GM12878 (cell line): ENCODE measurements at regions not wholly inside any gene's neighbourhood (a gene's known extent, or its start where the extent isn't known, plus 50 kb on each side); places are given as distances from the start of the nearest gene placed in this dataset.

ENCODE experiments used
- CEBPB ChIP-seq, 2 experiments: fragments of 150-350 bp in 1 of 2; IDR thresholded peaks; 2 replicates each; pipeline ENCODE4 v1.6.1; 2012 to 2014; ENCODE audit warnings: low read depth in 2 of 2, low read length in 2 of 2, borderline replicate concordance in 1 of 2, inconsistent platforms in 1 of 2
- EP300 ChIP-seq, 2 experiments: fragments of 150-350 bp in 1 of 2; IDR thresholded peaks; 2 replicates each; pipeline ENCODE4 v1.6.1; 2011 to 2012; ENCODE audit warnings: low read depth in 2 of 2, low read length in 2 of 2, borderline replicate concordance in 1 of 2, improper control_type of control experiment in 1 of 2, inconsistent platforms in 1 of 2; ENCODE audit not compliant: control insufficient read depth in 1 of 2
- HDAC2 ChIP-seq: fragments of 200-600 bp; sonication (generic); IDR thresholded peaks from 2 replicates; pipeline ENCODE4 v1.6.1; 2017
- JUND ChIP-seq: IDR thresholded peaks from 2 replicates; pipeline ENCODE4 v1.6.1; 2012; ENCODE audit warnings: low read depth, mild to moderate bottlenecking, low read length, improper control_type of control experiment, moderate library complexity
- MTA3 ChIP-seq: IDR thresholded peaks from 2 replicates; pipeline ENCODE4 v1.6.1; 2012; ENCODE audit warnings: low read length, inconsistent platforms, borderline replicate concordance
- POLR2A ChIP-seq: IDR thresholded peaks from 2 replicates; pipeline ENCODE4 v1.6.1; 2011; ENCODE audit warnings: low read depth, mild to moderate bottlenecking, low read length
- POLR2AphosphoS5 ChIP-seq: IDR thresholded peaks from 2 replicates; pipeline ENCODE4 v1.6.1; 2011; ENCODE audit warnings: mild to moderate bottlenecking, low read length, inconsistent platforms
- SIN3A ChIP-seq: IDR thresholded peaks from 2 replicates; pipeline ENCODE4 v1.6.1; 2012; ENCODE audit warnings: low read depth, low read length, improper control_type of control experiment
- SMC3 ChIP-seq: IDR thresholded peaks from 2 replicates; pipeline ENCODE4 v1.6.1; 2011; ENCODE audit warnings: low read length, improper control_type of control experiment, borderline replicate concordance
- TCF12 ChIP-seq: IDR thresholded peaks from 2 replicates; pipeline ENCODE4 v1.6.1; 2011; ENCODE audit warnings: low read depth, mild to moderate bottlenecking, low read length
- TF ChIP-seq, protein P1 (sequence below), 3 experiments: IDR thresholded peaks in 2 of 3; conservative IDR thresholded peaks in 1 of 3; 2 replicates each; pipeline ENCODE4 v1.5.1; 2011; ENCODE audit warnings: low read depth in 3 of 3, low read length in 3 of 3, mild to moderate bottlenecking in 3 of 3, control low read depth in 2 of 3, moderate library complexity in 2 of 3, inconsistent platforms in 1 of 3, mixed read lengths in 1 of 3; ENCODE audit not compliant: control insufficient read depth in 2 of 3, insufficient read depth in 1 of 3; ENCODE audit errors: extremely low read depth in 1 of 3
- TF ChIP-seq, protein P2 (sequence below): IDR thresholded peaks from 2 replicates; pipeline ENCODE4 v1.6.1; 2011; ENCODE audit warnings: borderline replicate concordance, low read depth, mild to moderate bottlenecking, moderate library complexity, low read length; ENCODE audit not compliant: insufficient read depth, poor library complexity, severe bottlenecking
- TF ChIP-seq, protein P3 (sequence below): IDR thresholded peaks from 2 replicates; pipeline ENCODE4 v1.6.1; 2011; ENCODE audit warnings: low read depth, low read length, improper control_type of control experiment, borderline replicate concordance

DNA sequence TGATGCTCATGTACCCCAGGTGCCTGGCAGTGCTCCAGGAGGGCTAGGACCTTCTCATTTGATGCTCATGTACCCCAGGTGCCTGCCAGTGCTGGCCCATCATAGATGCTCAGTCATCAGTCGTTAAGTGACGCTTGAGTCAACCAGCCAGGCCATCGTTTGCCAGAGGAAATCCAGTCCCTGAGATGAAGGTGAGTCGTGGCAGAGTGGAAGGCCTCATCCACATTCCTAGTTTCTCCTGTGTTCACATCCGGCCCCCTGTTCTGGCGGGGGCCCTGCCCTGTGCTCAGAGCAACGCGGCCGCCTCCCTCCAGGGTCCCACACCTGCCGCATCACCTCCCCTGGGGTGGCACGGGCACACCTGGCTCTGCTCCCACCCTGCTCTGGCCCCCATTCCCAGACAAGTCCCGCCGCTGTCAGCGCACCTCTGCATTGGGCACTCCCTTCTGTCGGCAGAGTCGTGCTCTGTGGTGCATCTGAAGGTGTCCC, 279.9 kb downstream of the BRD1 start:
- TF ChIP-seq POLR2A, result no peak
- no peak for TF ChIP-seq HDAC2
- TF ChIP-seq, protein P1, sequence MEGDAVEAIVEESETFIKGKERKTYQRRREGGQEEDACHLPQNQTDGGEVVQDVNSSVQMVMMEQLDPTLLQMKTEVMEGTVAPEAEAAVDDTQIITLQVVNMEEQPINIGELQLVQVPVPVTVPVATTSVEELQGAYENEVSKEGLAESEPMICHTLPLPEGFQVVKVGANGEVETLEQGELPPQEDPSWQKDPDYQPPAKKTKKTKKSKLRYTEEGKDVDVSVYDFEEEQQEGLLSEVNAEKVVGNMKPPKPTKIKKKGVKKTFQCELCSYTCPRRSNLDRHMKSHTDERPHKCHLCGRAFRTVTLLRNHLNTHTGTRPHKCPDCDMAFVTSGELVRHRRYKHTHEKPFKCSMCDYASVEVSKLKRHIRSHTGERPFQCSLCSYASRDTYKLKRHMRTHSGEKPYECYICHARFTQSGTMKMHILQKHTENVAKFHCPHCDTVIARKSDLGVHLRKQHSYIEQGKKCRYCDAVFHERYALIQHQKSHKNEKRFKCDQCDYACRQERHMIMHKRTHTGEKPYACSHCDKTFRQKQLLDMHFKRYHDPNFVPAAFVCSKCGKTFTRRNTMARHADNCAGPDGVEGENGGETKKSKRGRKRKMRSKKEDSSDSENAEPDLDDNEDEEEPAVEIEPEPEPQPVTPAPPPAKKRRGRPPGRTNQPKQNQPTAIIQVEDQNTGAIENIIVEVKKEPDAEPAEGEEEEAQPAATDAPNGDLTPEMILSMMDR (IDR thresholded peaks at IDR 0.05 in 2 of 3, conservative IDR thresholded peaks at IDR 0.05 in 1 of 3; ENCODE audit: control insufficient read depth in 2 of 3, extremely low read depth in 1 of 3, insufficient read depth in 1 of 3, low read depth in 3 of 3, low read length in 3 of 3), result no peak
- TF ChIP-seq, protein P2, sequence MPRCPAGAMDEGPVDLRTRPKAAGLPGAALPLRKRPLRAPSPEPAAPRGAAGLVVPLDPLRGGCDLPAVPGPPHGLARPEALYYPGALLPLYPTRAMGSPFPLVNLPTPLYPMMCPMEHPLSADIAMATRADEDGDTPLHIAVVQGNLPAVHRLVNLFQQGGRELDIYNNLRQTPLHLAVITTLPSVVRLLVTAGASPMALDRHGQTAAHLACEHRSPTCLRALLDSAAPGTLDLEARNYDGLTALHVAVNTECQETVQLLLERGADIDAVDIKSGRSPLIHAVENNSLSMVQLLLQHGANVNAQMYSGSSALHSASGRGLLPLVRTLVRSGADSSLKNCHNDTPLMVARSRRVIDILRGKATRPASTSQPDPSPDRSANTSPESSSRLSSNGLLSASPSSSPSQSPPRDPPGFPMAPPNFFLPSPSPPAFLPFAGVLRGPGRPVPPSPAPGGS, result no peak
- TF ChIP-seq MTA3, result no peak
- no peak for TF ChIP-seq SIN3A
- TF ChIP-seq JUND, result no peak
- TF ChIP-seq, protein P3, sequence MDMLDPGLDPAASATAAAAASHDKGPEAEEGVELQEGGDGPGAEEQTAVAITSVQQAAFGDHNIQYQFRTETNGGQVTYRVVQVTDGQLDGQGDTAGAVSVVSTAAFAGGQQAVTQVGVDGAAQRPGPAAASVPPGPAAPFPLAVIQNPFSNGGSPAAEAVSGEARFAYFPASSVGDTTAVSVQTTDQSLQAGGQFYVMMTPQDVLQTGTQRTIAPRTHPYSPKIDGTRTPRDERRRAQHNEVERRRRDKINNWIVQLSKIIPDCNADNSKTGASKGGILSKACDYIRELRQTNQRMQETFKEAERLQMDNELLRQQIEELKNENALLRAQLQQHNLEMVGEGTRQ, result no peak
- no peak for TF ChIP-seq EP300 (IDR thresholded peaks at IDR 0.05; ENCODE audit: borderline replicate concordance in 1 of 2, control insufficient read depth in 1 of 2, low read depth in 2 of 2, low read length in 2 of 2)
- TF ChIP-seq CEBPB (IDR thresholded peaks at IDR 0.05; ENCODE audit: borderline replicate concordance in 1 of 2, low read depth in 2 of 2, low read length in 2 of 2), result no peak
- no peak for TF ChIP-seq TCF12
- TF ChIP-seq SMC3, result no peak
- TF ChIP-seq POLR2AphosphoS5, result no peak
